Coronary artery (tissue), 2 donors: ENCODE measurements at regions not wholly inside any gene's neighbourhood (a gene's known extent, or its start where the extent isn't known, plus 50 kb on each side); places are given as distances from the start of the nearest gene placed in this dataset.

Experiments
- DNase-seq: peaks from one replicate; pipeline ENCODE4 v3.0.0-alpha.2; 2017; ENCODE audit warnings: low spot score
- H3K27ac ChIP-seq, 2 donors: fragments of 200-600 bp; sonication (generic); one replicate each; pipeline ENCODE4 v1.5.1; 2016 to 2019
- H3K4me3 ChIP-seq: fragments of 200-600 bp; sonication (generic); 2 replicates; pipeline ENCODE4 v1.5.1; 2016; ENCODE audit warnings: mild to moderate bottlenecking, moderate library complexity
- TF ChIP-seq, protein P1 (sequence below): fragments of 200-600 bp; sonication (generic); IDR thresholded peaks from one replicate; pipeline ENCODE4 v1.5.1; 2019; ENCODE audit warnings: antibody characterized with exemption

DNA sequence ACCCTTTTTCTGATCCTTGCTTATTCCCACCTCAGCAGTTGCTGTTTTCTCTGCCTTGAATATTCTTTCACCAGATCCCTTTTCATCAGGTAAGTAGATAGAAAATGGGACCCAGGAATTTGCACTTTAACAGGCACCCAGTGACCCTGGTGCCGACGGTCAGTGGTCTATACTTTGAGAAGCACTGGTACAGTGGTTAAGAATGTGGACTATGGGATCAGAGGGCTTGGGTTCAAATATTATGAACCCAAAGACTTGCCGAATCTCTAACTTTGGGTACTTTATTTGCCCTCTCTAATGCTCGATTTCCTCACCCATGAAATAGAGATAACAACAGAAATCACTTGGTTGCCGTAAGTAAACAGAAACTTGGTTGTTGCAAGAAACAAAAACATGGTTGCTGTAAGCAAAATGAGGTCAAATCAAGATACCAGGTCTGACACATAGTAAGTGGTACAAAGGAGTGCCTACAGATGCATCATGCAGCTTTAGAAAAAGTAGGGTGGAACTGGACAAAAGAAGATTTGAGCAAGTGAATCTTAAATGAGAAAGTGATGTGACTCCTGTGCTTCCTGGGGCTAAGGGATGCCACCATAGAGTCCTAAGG, 69.5 kb upstream of the GLS start:
- H3K4me3 ChIP-seq = no peak overlapping the region
- H3K27ac ChIP-seq = no peak overlapping the region
- DNase-seq = no peak
- TF ChIP-seq, protein P1, sequence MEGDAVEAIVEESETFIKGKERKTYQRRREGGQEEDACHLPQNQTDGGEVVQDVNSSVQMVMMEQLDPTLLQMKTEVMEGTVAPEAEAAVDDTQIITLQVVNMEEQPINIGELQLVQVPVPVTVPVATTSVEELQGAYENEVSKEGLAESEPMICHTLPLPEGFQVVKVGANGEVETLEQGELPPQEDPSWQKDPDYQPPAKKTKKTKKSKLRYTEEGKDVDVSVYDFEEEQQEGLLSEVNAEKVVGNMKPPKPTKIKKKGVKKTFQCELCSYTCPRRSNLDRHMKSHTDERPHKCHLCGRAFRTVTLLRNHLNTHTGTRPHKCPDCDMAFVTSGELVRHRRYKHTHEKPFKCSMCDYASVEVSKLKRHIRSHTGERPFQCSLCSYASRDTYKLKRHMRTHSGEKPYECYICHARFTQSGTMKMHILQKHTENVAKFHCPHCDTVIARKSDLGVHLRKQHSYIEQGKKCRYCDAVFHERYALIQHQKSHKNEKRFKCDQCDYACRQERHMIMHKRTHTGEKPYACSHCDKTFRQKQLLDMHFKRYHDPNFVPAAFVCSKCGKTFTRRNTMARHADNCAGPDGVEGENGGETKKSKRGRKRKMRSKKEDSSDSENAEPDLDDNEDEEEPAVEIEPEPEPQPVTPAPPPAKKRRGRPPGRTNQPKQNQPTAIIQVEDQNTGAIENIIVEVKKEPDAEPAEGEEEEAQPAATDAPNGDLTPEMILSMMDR = no peak

DNA sequence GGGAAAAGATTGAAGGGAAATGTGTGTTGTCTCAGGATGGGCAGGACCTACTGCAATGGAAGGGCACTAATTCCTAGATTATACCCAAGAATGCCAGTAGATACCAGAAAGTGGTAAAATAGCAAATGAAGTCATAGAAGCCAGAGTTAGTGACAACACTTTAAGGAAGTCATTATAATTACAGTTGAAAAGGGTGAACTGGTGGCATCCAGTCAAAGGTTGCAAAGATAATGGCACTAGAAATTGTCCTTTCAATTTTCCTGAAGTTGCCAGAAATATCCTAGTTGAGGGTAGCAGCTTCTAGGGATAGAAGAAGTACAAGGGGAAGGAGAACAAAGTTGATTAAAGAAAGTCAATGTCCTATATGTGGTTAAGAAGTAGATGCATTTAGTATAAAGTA, 68.8 kb upstream of the GLS start:
- DNase-seq = no peak
- Histone ChIP-seq H3K4me3 (peak overlapping the region; percentile 37), H3K27ac (no peak overlapping the region)
- TF ChIP-seq, protein P1 = no peak

DNA sequence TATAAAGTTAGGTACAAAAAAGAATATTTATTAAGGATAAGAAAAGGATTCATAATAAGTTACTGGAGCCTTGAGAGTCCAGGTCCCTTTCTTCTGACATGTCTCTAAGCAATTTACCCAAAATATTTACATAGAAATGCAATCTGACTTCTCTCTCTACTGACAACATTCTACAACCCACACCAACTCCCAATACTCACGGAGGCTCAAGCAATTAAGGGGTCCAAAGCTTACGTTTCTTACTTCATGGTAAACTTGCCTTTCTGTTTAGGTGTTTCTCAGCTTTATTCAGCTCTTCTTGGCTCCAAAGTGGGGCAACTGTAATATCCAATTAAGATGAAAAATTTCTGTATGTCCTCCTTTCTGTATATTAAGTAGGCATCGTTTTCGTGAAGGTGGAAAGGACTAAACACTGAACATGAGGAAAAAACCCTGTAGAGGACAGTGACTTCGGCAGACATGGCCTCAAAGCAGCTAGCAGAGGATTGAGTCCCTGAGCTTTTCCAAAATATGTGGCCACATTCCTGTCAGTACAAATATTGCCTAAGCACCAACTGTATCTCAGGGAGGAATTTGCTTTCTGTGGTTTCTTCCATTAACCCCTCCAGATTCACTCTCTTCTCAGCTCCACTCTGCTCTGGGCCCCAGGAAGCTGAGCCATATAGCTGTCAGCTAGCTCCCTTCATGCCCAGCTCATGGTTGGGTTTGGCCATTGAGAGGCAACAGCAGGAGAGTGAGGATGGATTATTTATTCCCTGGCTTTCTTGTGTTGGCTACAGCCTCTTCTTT, 67.9 kb upstream of the GLS start:
- TF ChIP-seq, protein P1 = no peak
- Histone ChIP-seq H3K27ac (peak overlapping the region in 1 of 2 donors; percentile 35), H3K4me3 (peak overlapping the region; percentile 48)
- DNase-seq = no peak

DNA sequence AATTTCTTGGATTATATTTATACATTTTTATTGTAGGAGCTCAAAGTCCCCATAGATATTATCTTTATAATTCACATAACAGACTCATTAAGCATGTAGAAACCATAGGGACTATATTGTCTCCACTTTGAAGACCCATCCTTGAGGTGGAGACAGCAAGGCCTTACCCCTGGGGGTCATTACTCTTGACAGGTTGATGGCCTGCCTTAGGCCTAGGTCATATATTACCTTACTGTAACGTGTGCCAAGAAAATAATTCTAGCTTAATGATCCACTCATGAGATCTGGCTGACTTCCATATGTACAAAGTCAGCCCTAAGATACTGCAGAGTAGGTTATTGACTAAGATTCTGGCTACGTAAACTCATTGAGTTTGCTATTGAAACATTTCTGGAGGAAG, 65.4 kb upstream of the GLS start:
- H3K4me3 ChIP-seq = no peak overlapping the region
- DNase-seq = no peak
- TF ChIP-seq, protein P1 = no peak
- no peak overlapping the region for H3K27ac ChIP-seq

DNA sequence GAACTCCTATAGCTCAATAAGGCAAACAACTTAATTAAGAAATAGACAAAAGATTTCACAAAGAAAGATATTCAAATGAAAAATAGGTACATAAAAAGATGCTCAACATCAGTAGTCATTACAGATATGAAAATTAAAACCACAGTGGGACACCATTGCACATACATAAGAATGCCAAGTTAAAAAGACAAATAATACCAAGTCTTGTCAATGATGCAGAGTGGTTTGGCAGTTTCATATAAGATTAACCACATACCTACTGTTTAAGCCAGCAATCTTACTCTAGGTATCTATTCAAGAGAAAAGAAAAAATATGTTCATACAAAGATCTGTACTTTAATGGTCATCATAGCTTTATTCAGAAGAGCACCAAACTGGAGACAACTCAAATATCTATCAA, 63.5 kb upstream of the GLS start:
- Histone ChIP-seq H3K4me3 (no peak overlapping the region), H3K27ac (no peak overlapping the region)
- TF ChIP-seq, protein P1 = no peak
- DNase-seq = no peak

DNA sequence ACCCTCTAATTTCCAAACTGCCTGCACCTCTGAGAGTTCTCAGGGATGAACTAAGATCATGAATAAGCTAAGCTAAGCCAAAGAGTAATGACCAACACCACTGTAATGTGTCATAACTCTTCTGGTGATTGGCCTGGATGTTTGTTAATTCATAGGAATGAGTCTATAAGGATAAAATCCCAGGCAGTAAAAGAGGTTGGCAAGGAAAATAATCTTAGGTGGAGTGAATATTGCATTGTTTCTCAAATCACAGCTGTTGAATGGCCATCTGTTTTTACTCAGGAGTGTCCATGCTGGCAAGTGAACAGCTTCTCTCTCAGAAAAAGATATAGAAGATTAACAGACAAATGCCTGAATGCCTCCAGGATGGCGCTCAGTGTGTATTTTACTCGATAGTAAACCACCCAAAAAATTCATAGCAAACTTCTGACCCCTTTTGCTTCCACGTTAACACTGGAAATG, 60.8 kb upstream of the GLS start:
- TF ChIP-seq, protein P1 = no peak
- Histone ChIP-seq H3K27ac (no peak overlapping the region), H3K4me3 (no peak overlapping the region)
- no peak for DNase-seq

DNA sequence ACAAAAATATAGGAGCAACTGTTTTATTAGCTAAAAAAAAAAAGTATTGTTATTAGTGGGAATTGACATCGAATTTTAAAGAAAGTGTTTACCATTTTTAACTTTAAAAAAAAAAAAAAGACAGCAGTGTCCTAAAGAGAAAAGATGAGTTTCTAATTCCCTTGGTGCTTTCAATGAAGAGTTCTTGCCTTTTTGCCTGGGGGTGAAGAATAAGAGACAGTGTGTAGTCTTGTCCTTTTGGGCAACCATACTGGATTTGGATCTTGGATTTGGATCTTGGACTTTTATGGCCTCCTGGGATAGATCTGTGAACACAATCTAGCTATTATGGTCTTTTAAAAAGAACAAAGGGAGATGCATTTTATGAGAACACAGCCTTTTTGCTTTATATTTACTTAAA, 60.2 kb upstream of the GLS start:
- TF ChIP-seq, protein P1 = no peak
- Histone ChIP-seq H3K4me3 (no peak overlapping the region), H3K27ac (no peak overlapping the region)
- DNase-seq = no peak
